Motor neuron (in vitro differentiated cells): ENCODE measurements at regions not wholly inside any gene's neighbourhood (a gene's known extent, or its start where the extent isn't known, plus 50 kb on each side); places are given as distances from the start of the nearest gene placed in this dataset.

Source experiments
- ATAC-seq, 8 experiments: fragments of 200-7000 bp; cut with Tn5 transposase; replicated peaks in 6 of 8; 2 replicates each; pipeline ENCODE4 v1.8.0; 2021; ENCODE audit warnings: mild to moderate bottlenecking in 8 of 8, moderate library complexity in 8 of 8
- H3K27ac ChIP-seq, 2 donors: fragments of 250-450 bp; sonication (Bioruptor Pico); 2 replicates each; pipeline ENCODE4 v1.9.0; 2021; ENCODE audit warnings: antibody characterized with exemption in 2 of 2, mild to moderate bottlenecking in 2 of 2, moderate library complexity in 1 of 2
- H3K4me1 ChIP-seq, 2 donors: fragments of 250-450 bp; sonication (Bioruptor Pico); replicated peaks in 1 of 2; 2 replicates each; pipeline ENCODE4 v1.6.1; 2021; ENCODE audit warnings: antibody characterized with exemption in 2 of 2, mild to moderate bottlenecking in 2 of 2, moderate library complexity in 1 of 2
- H3K4me3 ChIP-seq, 5 donors: fragments of 250-450 bp; sonication (Bioruptor Pico); 2 replicates each; pipeline ENCODE4 v1.9.0; 2021; ENCODE audit warnings: antibody characterized with exemption in 5 of 5, mild to moderate bottlenecking in 5 of 5, moderate library complexity in 4 of 5
- WGBS, 10 experiments: fragments of 450-650 bp; shearing (Covaris generic); methylation state at CpG; one replicate each; pipeline ENCODE4 v1.0.0; 2022; 5-methylcytosine and 5-hydroxymethylcytosine counted together
- in situ Hi-C, 9 experiments: fragments of 400-800 bp; cut with MboI; loops; one replicate each; pipeline ENCODE4 v1.15.0; 2021; ENCODE audit warnings: low sequenced_read_pairs in 9 of 9, low pct_unique_long_range_greater_than_20kb in 2 of 9; ENCODE audit not compliant: unreplicated experiment in 9 of 9

- 40 to 92% (median 50%) methylated on average over 1 of the region's 1 CpG; no CpG with 5 or more reads in 3 of the 10 experiments for WGBS, 10 experiments
- Histone ChIP-seq H3K4me3 (no peak overlapping the region), H3K27ac (no peak overlapping the region), H3K4me1 (no peaks in the 10 kb centered on the region)
- in situ Hi-C loops, result no loop called here
- no peak for ATAC-seq
These were observed 93.8 kb upstream of the TGFBR2 start for GRCh38 chr3:30512576-30512975.

DNA sequence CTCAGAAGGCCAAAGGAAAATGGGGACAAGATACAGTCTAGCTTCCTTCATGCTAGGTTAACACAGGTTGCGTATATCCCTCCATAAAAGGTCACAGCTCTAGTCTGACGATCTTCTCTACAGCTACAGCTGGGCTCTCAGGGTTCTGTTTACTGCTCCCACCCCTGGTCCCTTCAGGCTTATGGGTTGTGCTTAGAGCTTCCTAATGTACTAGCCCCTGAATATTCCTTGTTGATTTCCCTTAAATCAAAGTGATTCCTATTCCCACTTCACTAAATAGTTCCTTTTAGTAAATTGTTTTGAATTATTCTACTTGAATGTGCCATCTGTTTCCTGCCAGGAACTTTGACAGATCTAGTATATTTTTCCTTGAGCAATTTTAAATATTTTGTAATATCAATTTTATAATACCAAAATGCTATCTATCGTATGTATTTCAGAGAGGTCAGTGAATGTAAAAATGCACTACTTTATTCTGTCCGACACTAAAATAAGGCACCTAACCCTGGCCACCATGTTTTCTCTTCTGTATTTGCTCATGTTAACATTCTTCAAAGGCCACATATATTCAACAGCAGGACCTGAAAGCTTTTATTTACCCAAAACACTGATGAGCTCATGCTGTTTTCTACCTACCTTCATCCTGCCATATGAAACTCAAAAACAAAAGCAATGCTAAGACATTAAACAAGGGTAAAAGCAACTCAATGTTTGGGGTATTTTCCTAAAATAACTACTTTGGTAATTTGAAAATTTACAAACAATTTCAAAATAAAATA lies 92.8 kb upstream of the TGFBR2 start:
- H3K27ac ChIP-seq, result no peak overlapping the region
- 60 to 100% (median 94%) methylated on average over 1 to 4 of the region's 4 CpGs for WGBS, 10 experiments
- in situ Hi-C loops, result no loop called here

GRCh38 chr3:30516238-30516637 lies 90.2 kb upstream of the TGFBR2 start:
- no peak for ATAC-seq
- in situ Hi-C loops, result no loop called here
- WGBS, 10 experiments, result 0 to 90% (median 81%) methylated on average over 1 to 2 of the region's 2 CpGs; no CpG with 5 or more reads in 3 of the 10 experiments
- Histone ChIP-seq H3K4me1 (no peaks in the 10 kb centered on the region), H3K4me3 (no peak overlapping the region), H3K27ac (no peak overlapping the region)

More for the DNA sequence above, 92.8 kb upstream of the TGFBR2 start:
- ATAC-seq, result no peak
- no peak overlapping the region for H3K4me3 ChIP-seq
- no peaks in the 10 kb centered on the region for H3K4me1 ChIP-seq

GRCh38 chr3:30518181-30518864 lies 88.1 kb upstream of the TGFBR2 start:
- peak in 4 of 8 experiments; percentile 20 to 92 (median 44) for ATAC-seq
- in situ Hi-C loops, result no loop called here
- WGBS, 10 experiments, result 31 to 100% (median 80%) methylated on average over 1 to 4 of the region's 4 CpGs
- H3K27ac ChIP-seq, result no peak overlapping the region
- no peak overlapping the region for H3K4me3 ChIP-seq
- no peaks in the 10 kb centered on the region for H3K4me1 ChIP-seq

GRCh38 chr3:30518872-30519271 lies 87.5 kb upstream of the TGFBR2 start:
- no peaks in the 10 kb centered on the region for H3K4me1 ChIP-seq
- no peak overlapping the region for H3K4me3 ChIP-seq
- no peak overlapping the region for H3K27ac ChIP-seq
- in situ Hi-C loops, result no loop called here
- no peak for ATAC-seq

DNA sequence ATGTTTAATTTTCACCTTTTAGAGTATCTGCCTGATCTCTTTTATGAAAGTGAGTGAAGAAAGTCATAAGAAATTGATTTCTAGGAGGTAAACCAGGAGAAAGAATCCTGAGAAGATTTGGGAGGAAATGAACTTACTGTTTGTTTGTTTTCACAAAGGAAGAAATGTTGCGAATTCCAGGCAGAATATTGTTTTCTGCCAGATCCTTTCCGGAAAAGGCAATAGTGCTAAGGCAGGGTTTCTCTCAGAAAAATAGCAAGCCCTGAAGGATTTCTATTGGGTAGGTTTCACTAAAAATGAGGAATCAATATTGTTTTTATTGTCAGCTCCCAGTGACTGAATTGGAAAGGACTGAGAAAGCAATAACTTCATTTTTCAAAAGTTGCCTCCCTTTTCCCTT lies 85.7 kb upstream of the TGFBR2 start:
- in situ Hi-C loops, result no loop called here
- 75 to 100% (median 98%) methylated on average over 1 to 2 of the region's 2 CpGs; no CpG with 5 or more reads in 2 of the 10 experiments for WGBS, 10 experiments

GRCh38 chr3:30521156-30521715 lies 85.2 kb upstream of the TGFBR2 start:
- in situ Hi-C loops, result no loop called here
- ATAC-seq, result peak in 4 of 8 experiments; percentile 45 to 91 (median 55)
- no peak overlapping the region for H3K27ac ChIP-seq
- WGBS, 10 experiments, result 55 to 100% (median 100%) methylated on average over 1 of the region's 1 CpG; no CpG with 5 or more reads in 2 of the 10 experiments
- H3K4me1 ChIP-seq, result no peaks in the 10 kb centered on the region
- H3K4me3 ChIP-seq, result no peak overlapping the region

More for the DNA sequence above, 85.7 kb upstream of the TGFBR2 start:
- Histone ChIP-seq H3K4me1 (no peaks in the 10 kb centered on the region), H3K4me3 (no peak overlapping the region), H3K27ac (no peak overlapping the region)
- ATAC-seq, result no peak

DNA sequence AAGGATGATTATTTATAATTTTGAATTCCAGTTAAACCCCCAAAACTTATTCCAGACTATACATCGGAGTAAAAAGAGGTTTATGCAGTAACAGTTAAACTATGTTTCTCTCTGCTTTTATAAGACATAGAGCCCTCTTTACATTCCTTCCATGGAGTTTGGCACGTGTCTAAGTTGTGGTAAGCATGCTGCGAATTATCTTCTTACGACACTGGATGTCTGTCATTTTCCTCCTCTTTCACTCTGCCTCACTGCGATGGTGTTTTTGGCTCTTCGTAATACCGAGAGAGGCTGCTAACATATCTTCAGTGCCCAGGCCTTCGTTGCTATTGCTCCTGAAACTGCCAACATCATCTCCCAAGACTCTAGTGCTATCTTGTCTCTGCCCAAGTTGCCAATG lies 83.9 kb upstream of the TGFBR2 start:
- in situ Hi-C loops, result no loop called here
- Histone ChIP-seq H3K4me3 (no peak overlapping the region), H3K4me1 (no peaks in the 10 kb centered on the region), H3K27ac (no peak overlapping the region)
- ATAC-seq, result no peak
- WGBS, 10 experiments, result 79 to 100% (median 90%) methylated on average over 1 to 7 of the region's 8 CpGs; no CpG with 5 or more reads in 1 of the 10 experiments

- ATAC-seq, result no peak
- Histone ChIP-seq H3K4me1 (no peaks in the 10 kb centered on the region), H3K4me3 (no peak overlapping the region), H3K27ac (no peak overlapping the region)
- in situ Hi-C loops, result no loop called here
- WGBS, 10 experiments, result 78 to 100% (median 100%) methylated on average over 1 of the region's 1 CpG; no CpG with 5 or more reads in 3 of the 10 experiments
These were observed 83.0 kb upstream of the TGFBR2 start for GRCh38 chr3:30523366-30523765.

- Histone ChIP-seq H3K4me1 (no peaks in the 10 kb centered on the region), H3K4me3 (no peak overlapping the region), H3K27ac (no peak overlapping the region)
- in situ Hi-C loops, result no loop called here
- 26 to 100% (median 86%) methylated on average over 1 to 4 of the region's 4 CpGs for WGBS, 10 experiments
- ATAC-seq, result peak in 1 of 8 experiments; percentile 43
These were observed 81.9 kb upstream of the TGFBR2 start for GRCh38 chr3:30524357-30525040.

GRCh38 chr3:30526031-30526430 lies 80.4 kb upstream of the TGFBR2 start:
- Histone ChIP-seq H3K27ac (no peak overlapping the region), H3K4me1 (no peaks in the 10 kb centered on the region), H3K4me3 (no peak overlapping the region)
- no peak for ATAC-seq
- in situ Hi-C loops, result no loop called here
- 86 to 100% (median 100%) methylated on average over 1 of the region's 1 CpG; no CpG with 5 or more reads in 1 of the 10 experiments for WGBS, 10 experiments

DNA sequence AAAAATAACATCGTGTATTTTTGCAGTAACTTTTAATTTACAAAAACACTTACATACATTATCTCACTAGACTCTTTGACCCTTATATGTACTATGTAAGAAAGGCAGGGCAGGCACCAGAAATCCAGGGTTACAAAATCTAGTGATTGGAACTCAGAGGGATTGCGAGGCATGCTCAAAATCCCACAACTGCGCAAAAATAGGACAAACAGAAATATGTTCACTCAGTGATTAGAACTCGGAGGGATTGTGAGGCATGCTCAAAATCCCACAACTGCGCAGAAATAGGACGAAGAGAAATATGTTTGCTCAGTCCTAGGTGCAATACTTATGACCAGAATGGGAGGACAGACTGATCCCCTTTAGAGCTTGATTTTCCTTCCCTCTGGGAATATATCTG lies 79.2 kb upstream of the TGFBR2 start:
- Histone ChIP-seq H3K4me3 (no peak overlapping the region), H3K4me1 (no peaks in the 10 kb centered on the region), H3K27ac (no peak overlapping the region)
- ATAC-seq, result no peak
- WGBS, 10 experiments, result 82 to 100% (median 93%) methylated on average over 2 to 6 of the region's 6 CpGs
- in situ Hi-C loops, result no loop called here

DNA sequence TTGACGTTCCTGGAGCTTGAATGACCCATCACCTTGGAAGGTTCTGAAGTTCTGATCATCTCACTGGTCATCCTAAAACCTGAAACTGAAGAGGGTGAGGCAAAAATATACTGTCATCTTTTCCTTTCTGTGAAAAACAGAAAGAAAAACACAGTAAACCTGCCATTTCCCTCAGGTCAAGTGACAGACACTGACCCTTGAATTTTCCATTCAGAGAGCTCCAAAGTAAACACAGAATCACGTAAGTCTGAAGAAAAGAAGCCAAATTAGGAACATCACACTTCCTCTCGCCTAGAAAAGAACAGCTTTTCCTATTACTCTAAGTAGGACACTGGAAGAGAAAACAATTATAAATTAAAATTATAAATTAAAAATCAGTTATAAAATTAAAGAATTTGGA lies 78.7 kb upstream of the TGFBR2 start:
- Histone ChIP-seq H3K27ac (no peak overlapping the region), H3K4me1 (no peaks in the 10 kb centered on the region), H3K4me3 (no peak overlapping the region)
- in situ Hi-C loops, result no loop called here
- no peak for ATAC-seq
- 80 to 97% (median 86%) methylated on average over 1 to 3 of the region's 3 CpGs for WGBS, 10 experiments
